IPS-18c (cell line): ENCODE measurements at regions not wholly inside any gene's neighbourhood (a gene's known extent, or its start where the extent isn't known, plus 50 kb on each side); places are given as distances from the start of the nearest gene placed in this dataset.

ENCODE experiments used
- H3K4me3 ChIP-seq: 2 replicates; pipeline ENCODE4 v1.7.0; 2013; ENCODE audit warnings: low read depth, mild to moderate bottlenecking, low read length, moderate library complexity; ENCODE audit not compliant: insufficient read depth
- H3K9me3 ChIP-seq: one replicate; pipeline ENCODE4 v1.6.1; 2013; ENCODE audit warnings: mild to moderate bottlenecking, low read length, moderate library complexity; ENCODE audit not compliant: control insufficient read depth, insufficient read depth

GRCh38 chr9:99353408-99353807, 131.3 kb downstream of the SEC61B start:
- H3K9me3 ChIP-seq, result no peaks in the 10 kb centered on the region
- H3K4me3 ChIP-seq, result no peak overlapping the region

GRCh38 chr9:99354104-99354503, 132.0 kb downstream of the SEC61B start:
- Histone ChIP-seq H3K9me3 (no peaks in the 10 kb centered on the region), H3K4me3 (no peak overlapping the region)

- no peak overlapping the region for H3K4me3 ChIP-seq
- H3K9me3 ChIP-seq, result no peaks in the 10 kb centered on the region
These were observed 134.5 kb downstream of the SEC61B start for GRCh38 chr9:99356512-99356971.

GRCh38 chr9:99357575-99357974, 135.5 kb downstream of the SEC61B start:
- Histone ChIP-seq H3K4me3 (no peak overlapping the region), H3K9me3 (no peaks in the 10 kb centered on the region)

- Histone ChIP-seq H3K9me3 (no peaks in the 10 kb centered on the region), H3K4me3 (no peak overlapping the region)
These were observed 136.6 kb downstream of the SEC61B start for GRCh38 chr9:99358668-99359067.

GRCh38 chr9:99359336-99359735, 137.3 kb downstream of the SEC61B start:
- no peaks in the 10 kb centered on the region for H3K9me3 ChIP-seq
- H3K4me3 ChIP-seq, result no peak overlapping the region

- H3K9me3 ChIP-seq, result no peaks in the 10 kb centered on the region
- H3K4me3 ChIP-seq, result no peak overlapping the region
These were observed 137.9 kb downstream of the SEC61B start for GRCh38 chr9:99360026-99360425.

GRCh38 chr9:99361817-99362216, 139.7 kb downstream of the SEC61B start:
- Histone ChIP-seq H3K9me3 (no peaks in the 10 kb centered on the region), H3K4me3 (no peak overlapping the region)

- no peaks in the 10 kb centered on the region for H3K9me3 ChIP-seq
- H3K4me3 ChIP-seq, result no peak overlapping the region
These were observed 140.2 kb downstream of the SEC61B start for GRCh38 chr9:99362321-99362720.

- Histone ChIP-seq H3K9me3 (no peaks in the 10 kb centered on the region), H3K4me3 (no peak overlapping the region)
These were observed 141.4 kb downstream of the SEC61B start for GRCh38 chr9:99363509-99363908.

- no peak overlapping the region for H3K4me3 ChIP-seq
- H3K9me3 ChIP-seq, result no peaks in the 10 kb centered on the region
These were observed 143.3 kb downstream of the SEC61B start for GRCh38 chr9:99365233-99365980.

GRCh38 chr9:99366183-99366582, 144.1 kb downstream of the SEC61B start:
- Histone ChIP-seq H3K4me3 (no peak overlapping the region), H3K9me3 (no peaks in the 10 kb centered on the region)

GRCh38 chr9:99366621-99367020, 144.5 kb downstream of the SEC61B start:
- no peaks in the 10 kb centered on the region for H3K9me3 ChIP-seq

GRCh38 chr9:99368341-99369326, 146.6 kb downstream of the SEC61B start:
- Histone ChIP-seq H3K4me3 (0 out of 2 replicates have a peak overlapping the region, but pooled peaks have one; percentile 15), H3K9me3 (no peaks in the 10 kb centered on the region)

More at GRCh38 chr9:99366621-99367020, 144.5 kb downstream of the SEC61B start:
- no peak overlapping the region for H3K4me3 ChIP-seq

GRCh38 chr9:99369327-99369722, 147.2 kb downstream of the SEC61B start:
- H3K9me3 ChIP-seq, result no peaks in the 10 kb centered on the region
- no peak overlapping the region for H3K4me3 ChIP-seq

- no peak overlapping the region for H3K4me3 ChIP-seq
- no peaks in the 10 kb centered on the region for H3K9me3 ChIP-seq
These were observed 148.3 kb downstream of the SEC61B start for GRCh38 chr9:99370376-99370775.

- no peak overlapping the region for H3K4me3 ChIP-seq
- H3K9me3 ChIP-seq, result no peaks in the 10 kb centered on the region
These were observed 149.3 kb downstream of the SEC61B start for GRCh38 chr9:99371376-99371775.

- Histone ChIP-seq H3K4me3 (no peak overlapping the region), H3K9me3 (no peaks in the 10 kb centered on the region)
These were observed 151.8 kb downstream of the SEC61B start for GRCh38 chr9:99373912-99374311.
